IMR-90 (cell line): ENCODE measurements at regions not wholly inside any gene's neighbourhood (a gene's known extent, or its start where the extent isn't known, plus 50 kb on each side); places are given as distances from the start of the nearest gene placed in this dataset.

Experiments used
- ATAC-seq: fragments of 200-7000 bp; cut with Tn5 transposase; 2 replicates; pipeline ENCODE4 v1.9.1; 2020; ENCODE audit warnings: low read depth, mild to moderate bottlenecking, moderate library complexity
- BruUV-seq: library from RNA; stranded (reverse); fragments of 400-500 nt; replicated peaks from 2 replicates; lab custom pipeline; 2021; lab: Mats Ljungman, UMichigan
- CTCF ChIA-PET: fragments of 300-600 bp; formaldehyde crosslinking; extraction: SDS; loops from one replicate; lab custom pipeline; 2021; ENCODE audit warnings: antibody characterized with exemption; lab: Yijun Ruan, JAX
- POLR2A ChIA-PET: fragments of 300-600 bp; sonication (Branson Sonifier 250); formaldehyde crosslinking; loops from one replicate; lab custom pipeline; 2022; ENCODE audit warnings: antibody characterized with exemption; ENCODE audit not compliant: unreplicated experiment; lab: Charles Lee
- DNase-seq: peaks from one replicate; pipeline ENCODE4 v3.0.0; 2013
- H2AFZ ChIP-seq: replicated peaks from 2 replicates; pipeline ENCODE3; 2013; ENCODE audit warnings: low read length, mild to moderate bottlenecking; ENCODE audit not compliant: poor library complexity
- H2AK5ac ChIP-seq: 2 replicates; pipeline ENCODE4 v1.6.1; 2013; ENCODE audit warnings: low read depth, low read length, inconsistent platforms
- H2AK9ac ChIP-seq: replicated peaks from 2 replicates; pipeline ENCODE3; 2013; ENCODE audit warnings: mild to moderate bottlenecking, low read depth, low read length, moderate library complexity; ENCODE audit not compliant: poor library complexity
- H2BK120ac ChIP-seq: 2 replicates; pipeline ENCODE4 v1.6.1; 2013; ENCODE audit warnings: low read depth, low read length, inconsistent platforms
- H2BK15ac ChIP-seq: 3 replicates; pipeline ENCODE4 v1.6.1; 2013; ENCODE audit warnings: low read depth, low read length, inconsistent platforms
- H2BK20ac ChIP-seq: 2 replicates; pipeline ENCODE4 v1.6.1; 2013; ENCODE audit warnings: low read depth, mild to moderate bottlenecking, inconsistent platforms, low read length, moderate library complexity
- H2BK5ac ChIP-seq: 2 replicates; pipeline ENCODE4 v1.6.1; 2013; ENCODE audit warnings: mild to moderate bottlenecking, low read depth, low read length, inconsistent platforms; ENCODE audit not compliant: poor library complexity, severe bottlenecking
- H3K14ac ChIP-seq: replicated peaks from 2 replicates; pipeline ENCODE4 v1.6.1; 2013; ENCODE audit warnings: low read depth, low read length, inconsistent platforms
- H3K18ac ChIP-seq: 2 replicates; pipeline ENCODE4 v1.6.1; 2013; ENCODE audit warnings: low read depth, low read length, control low read depth
- H3K23ac ChIP-seq: 2 replicates; pipeline ENCODE4 v1.6.1; 2013; ENCODE audit warnings: low read depth, low read length, inconsistent platforms
- H3K27ac ChIP-seq: 2 replicates; pipeline ENCODE4 v1.5.1; 2013; ENCODE audit warnings: mild to moderate bottlenecking, control low read depth, low read length; ENCODE audit not compliant: insufficient read depth
- H3K27me3 ChIP-seq: 2 replicates; pipeline ENCODE4 v1.6.1; 2013; ENCODE audit warnings: low read length; ENCODE audit not compliant: control insufficient read depth, insufficient read depth
- H3K36me3 ChIP-seq: 2 replicates; pipeline ENCODE4 v1.6.1; 2013; ENCODE audit warnings: low read length, mixed read lengths; ENCODE audit not compliant: control insufficient read depth, insufficient read depth
- H3K4ac ChIP-seq: 2 replicates; pipeline ENCODE4 v1.6.1; 2013; ENCODE audit warnings: low read depth, low read length, inconsistent platforms
- H3K4me1 ChIP-seq: 2 replicates; pipeline ENCODE4 v1.6.1; 2013; ENCODE audit warnings: low read length, mixed read lengths; ENCODE audit not compliant: control insufficient read depth, insufficient read depth
- H3K4me2 ChIP-seq: 2 replicates; pipeline ENCODE4 v1.6.1; 2013; ENCODE audit warnings: low read depth, mild to moderate bottlenecking, control low read depth, low read length, moderate library complexity
- H3K4me3 ChIP-seq: 2 replicates; pipeline ENCODE4 v1.5.1; 2013; ENCODE audit warnings: low read depth, mild to moderate bottlenecking, control low read depth, low read length, moderate library complexity; ENCODE audit not compliant: insufficient read depth
- H3K56ac ChIP-seq: 2 replicates; pipeline ENCODE4 v1.6.1; 2013; ENCODE audit warnings: low read length, inconsistent platforms; ENCODE audit not compliant: insufficient read depth; ENCODE audit errors: extremely low read depth
- H3K79me1 ChIP-seq, 2 experiments: 2 replicates each; pipeline ENCODE4 v1.6.1; 2013; ENCODE audit warnings: low read length in 2 of 2, inconsistent platforms in 1 of 2, low read depth in 1 of 2
- H3K9ac ChIP-seq: 2 replicates; pipeline ENCODE4 v1.6.1; 2013; ENCODE audit warnings: low read depth, low read length, control low read depth
- H3K9me1 ChIP-seq: 2 replicates; pipeline ENCODE4 v1.6.1; 2013; ENCODE audit warnings: low read length, inconsistent platforms; ENCODE audit not compliant: insufficient read depth
- H3K9me3 ChIP-seq: 2 replicates; pipeline ENCODE4 v1.6.1; 2013; ENCODE audit warnings: low read length; ENCODE audit not compliant: control insufficient read depth, insufficient read depth
- H4K20me1 ChIP-seq: 2 replicates; pipeline ENCODE4 v1.6.1; 2013; ENCODE audit warnings: low read length, inconsistent platforms; ENCODE audit not compliant: insufficient read depth
- H4K5ac ChIP-seq: 2 replicates; pipeline ENCODE4 v1.6.1; 2013; ENCODE audit warnings: mild to moderate bottlenecking, low read depth, low read length, control low read depth
- H4K8ac ChIP-seq, 2 experiments: 2 replicates each; pipeline ENCODE4 v1.6.1; 2013; ENCODE audit warnings: low read depth in 2 of 2, low read length in 2 of 2, control low read depth in 1 of 2, inconsistent platforms in 1 of 2
- H4K91ac ChIP-seq: 2 replicates; pipeline ENCODE4 v1.6.1; 2013; ENCODE audit warnings: low read depth, low read length, inconsistent platforms; ENCODE audit not compliant: insufficient read depth
- BHLHE40 ChIP-seq: fragments of 150-350 bp; IDR thresholded peaks from 2 replicates; pipeline ENCODE4 v1.6.1; 2016; ENCODE audit warnings: mild to moderate bottlenecking, low read depth, low read length
- WGBS, 2 experiments: methylation state at CpG; one replicate each; pipeline versions ENCODE4 v1.1.5 to v1.1.7; 2013; ENCODE audit warnings: missing lambda C conversion rate in 2 of 2; ENCODE audit not compliant: insufficient read length in 1 of 2; ENCODE audit errors: extremely low coverage in 2 of 2; 5-methylcytosine and 5-hydroxymethylcytosine counted together
- dilution Hi-C: fragments of 300-500 bp; cut with HindIII; formaldehyde crosslinking; loops from one replicate; pipeline ENCODE4 v1.14.3; 2018; ENCODE audit warnings: low sequenced_read_pairs; ENCODE audit not compliant: unreplicated experiment
- in situ Hi-C: fragments of 300-500 bp; cut with MboI; formaldehyde crosslinking; loops from 3 replicates; pipeline ENCODE4 v1.14.3; 2019; ENCODE audit warnings: low sequenced_read_pairs, inconsistent platforms, mixed read lengths
- intact Hi-C: fragments of 100-400 bp; cut with micrococcal nuclease; formaldehyde crosslinking; loops from 2 replicates; pipeline ENCODE4 v1.10.0; 2022

- Histone ChIP-seq H3K56ac (no peak overlapping the region), H3K9me3 (no peaks in the 10 kb centered on the region; the same call in none of the 2 replicates), H4K8ac (no peak overlapping the region), H2BK5ac (no peak overlapping the region), H2BK20ac (no peak overlapping the region), H4K20me1 (no peaks in the 10 kb centered on the region), H3K4me2 (no peak overlapping the region), H4K91ac (no peak overlapping the region), H2AFZ (no peak overlapping the region), H3K27me3 (no peaks in the 10 kb centered on the region), H3K4ac (no peak overlapping the region), H3K9ac (no peak overlapping the region), H3K18ac (no peak overlapping the region), H3K9me1 (no peaks in the 10 kb centered on the region), H2AK5ac (no peak overlapping the region), H2BK120ac (no peak overlapping the region), H3K4me3 (no peak overlapping the region), H4K5ac (no peak overlapping the region), H3K23ac (no peak overlapping the region), H3K27ac (no peak overlapping the region), H3K36me3 (no peaks in the 10 kb centered on the region), H2BK15ac (no peak overlapping the region), H3K14ac (no peak overlapping the region), H2AK9ac (no peak overlapping the region), H3K4me1 (no peaks in the 10 kb centered on the region), H3K79me1 (no peaks in the 10 kb centered on the region)
- dilution Hi-C loops (no loop called here), intact Hi-C loops (no loop called here), in situ Hi-C loops (no loop called here)
- no peak for TF ChIP-seq BHLHE40
- POLR2A ChIA-PET = no interaction called here
- no CpG with 5 or more reads among the region's 2 CpGs for WGBS, 2 experiments
- ATAC-seq = no peak
- CTCF ChIA-PET = no interaction called here
- BruUV-seq = no TSS peak
- DNase-seq = no peak
Observed at GRCh38 chr21:22409571-22409970, 1411.4 kb downstream of the NCAM2 start.
